HG03442 (cell line): ENCODE measurements at regions not wholly inside any gene's neighbourhood (a gene's known extent, or its start where the extent isn't known, plus 50 kb on each side); places are given as distances from the start of the nearest gene placed in this dataset.
"Not testable (repeated sequence)": the region's sequence is repeated elsewhere in the genome, so short reads cannot be mapped to it uniquely, and the experiment has no call there.

Source experiments
- ATAC-seq: cut with Tn5 transposase; IDR thresholded peaks from one replicate; pipeline ENCODE4 v1.9.1; 2021; ENCODE audit warnings: mild to moderate bottlenecking, moderate library complexity; ENCODE audit not compliant: unreplicated experiment

DNA sequence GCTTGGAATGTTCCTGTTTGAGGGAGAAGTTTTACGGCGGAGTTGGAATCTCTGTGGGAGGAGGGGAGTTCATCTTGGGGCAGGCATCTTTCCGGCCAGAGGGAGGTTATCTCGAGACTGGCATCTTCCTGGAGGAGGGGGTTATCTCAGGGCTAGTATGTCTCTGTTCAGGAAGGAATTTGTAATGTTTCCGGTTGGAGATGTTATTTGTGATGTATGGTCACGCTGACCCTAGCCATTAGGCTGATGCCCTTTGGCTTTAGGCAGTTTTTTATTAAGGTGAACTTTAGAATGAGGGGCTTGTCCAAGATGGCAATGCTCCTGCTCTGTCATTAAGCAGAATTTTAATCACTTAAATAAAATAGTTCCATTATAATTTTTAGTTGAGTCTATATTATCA lies 449.7 kb downstream of the PCDH10 start:
- ATAC-seq, result no peak

DNA sequence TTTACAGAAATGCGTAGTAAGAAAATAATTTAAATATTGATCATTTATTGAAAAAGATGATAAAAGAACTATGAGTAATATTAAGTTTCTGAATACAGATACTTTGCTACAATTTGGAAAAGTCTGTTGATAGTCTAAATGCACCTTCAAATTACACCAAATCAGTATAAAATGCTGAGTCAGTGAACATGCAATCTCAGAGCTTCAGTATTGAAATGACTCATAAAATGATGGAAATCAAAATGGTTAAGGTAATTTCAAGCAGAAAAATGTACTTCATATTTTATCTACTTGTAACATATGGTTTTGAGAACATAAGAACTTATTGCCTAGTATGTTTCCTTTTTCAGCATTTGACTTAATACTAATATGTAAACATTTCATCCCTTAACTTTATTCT lies 448.2 kb downstream of the PCDH10 start:
- no peak for ATAC-seq

DNA sequence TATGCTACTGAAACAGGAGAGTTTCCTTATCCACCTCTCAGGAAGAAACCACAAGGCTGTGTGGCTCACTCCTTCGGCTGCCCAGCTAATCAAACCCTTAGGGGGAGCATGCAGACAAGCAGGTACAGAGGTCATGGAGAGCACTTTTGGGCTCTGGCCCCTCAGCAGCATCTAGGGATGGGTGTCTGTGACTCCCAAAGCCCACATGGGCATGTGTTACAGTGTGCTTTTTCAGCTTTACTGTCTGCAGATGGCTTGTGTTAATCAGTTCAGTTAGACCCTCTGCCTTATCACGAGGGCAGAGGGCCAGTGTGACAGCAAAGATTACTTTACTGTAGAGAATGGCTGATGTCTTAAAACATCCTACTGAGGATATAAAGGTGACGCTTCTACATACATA lies 447.4 kb downstream of the PCDH10 start:
- ATAC-seq, result no peak

DNA sequence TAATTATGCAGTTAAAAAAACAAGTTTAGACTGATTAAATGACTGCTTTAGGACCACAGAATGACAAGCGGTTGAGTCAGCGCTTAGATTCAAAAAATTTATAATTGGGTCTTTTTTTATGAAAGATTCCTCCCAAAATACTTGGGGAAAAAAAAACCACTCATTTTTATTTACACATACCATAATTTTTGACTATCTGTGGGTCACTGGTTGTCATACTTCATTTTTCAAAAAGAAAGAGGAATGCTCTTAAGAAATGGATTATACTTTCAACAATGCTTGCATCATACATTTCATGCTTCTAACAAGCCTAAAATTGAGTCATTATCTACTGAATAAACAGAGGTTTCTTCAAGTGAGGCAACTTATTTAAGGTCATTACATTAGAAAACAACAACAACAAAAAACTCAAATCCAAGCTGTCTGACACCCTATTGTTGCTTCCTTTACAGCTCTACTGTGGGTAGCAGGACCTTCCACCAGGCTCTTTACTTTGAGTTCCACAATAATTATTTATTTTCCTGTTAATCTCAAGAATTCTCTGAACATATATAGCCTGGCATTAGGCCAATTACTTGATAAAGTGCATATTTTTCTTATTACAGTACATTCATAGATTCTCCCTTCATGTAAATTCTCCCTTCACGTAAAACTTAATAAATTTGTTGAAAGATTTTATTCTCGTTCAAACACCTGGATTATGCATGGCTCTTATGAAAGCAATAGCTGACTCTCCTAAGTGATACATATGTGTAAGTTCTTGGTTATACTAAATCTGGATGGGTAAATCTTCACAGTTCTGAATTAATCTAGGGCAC lies 445.5 kb downstream of the PCDH10 start:
- ATAC-seq, result no peak

DNA sequence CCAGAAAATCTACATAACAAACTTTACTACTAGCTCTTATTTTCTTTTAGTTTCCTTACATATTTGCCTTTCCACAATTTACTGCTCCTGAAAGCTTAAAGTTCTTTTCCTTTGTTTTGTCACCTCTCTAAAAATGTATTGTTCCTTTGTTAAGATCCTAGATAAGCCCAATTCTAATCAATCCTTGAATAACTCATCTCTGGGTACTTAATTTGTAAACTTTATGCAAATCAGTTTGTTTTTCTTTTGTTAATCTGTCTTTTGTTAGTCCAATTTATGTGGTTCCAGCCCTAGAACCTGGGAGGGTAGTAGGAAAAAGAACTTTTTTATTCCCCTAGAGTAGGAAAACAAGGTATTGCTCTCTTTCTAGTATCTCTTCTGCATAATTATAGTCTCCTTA lies 444.7 kb downstream of the PCDH10 start:
- no peak for ATAC-seq

GRCh38 chr4:133592591-133592990 lies 443.5 kb downstream of the PCDH10 start:
- ATAC-seq, result no peak

DNA sequence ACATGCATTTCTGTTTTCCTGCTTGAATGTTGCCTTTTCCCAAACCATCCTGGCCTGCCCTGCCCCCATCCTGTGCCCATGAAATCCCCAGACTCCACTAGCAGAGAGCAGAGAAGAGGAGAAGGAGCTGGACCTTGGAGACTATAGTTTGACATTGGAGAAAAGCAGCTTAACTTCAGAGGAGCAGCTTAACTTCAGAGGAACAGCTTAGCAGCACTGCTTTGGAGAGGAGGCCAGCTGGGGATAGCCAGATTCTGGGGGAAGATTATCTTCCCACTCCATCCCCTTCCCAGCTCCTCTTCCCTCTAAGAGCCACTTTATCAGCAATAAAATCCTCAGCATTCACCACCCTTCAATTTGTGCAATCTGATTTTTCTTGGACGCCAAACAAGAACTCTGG lies 443.0 kb downstream of the PCDH10 start:
- ATAC-seq, result no peak

GRCh38 chr4:133588306-133588705 lies 439.2 kb downstream of the PCDH10 start:
- ATAC-seq, result no peak

- no peak for ATAC-seq
Observed at GRCh38 chr4:133585323-133585722, 436.2 kb downstream of the PCDH10 start.

- ATAC-seq, result no peak
Observed at GRCh38 chr4:133584714-133585113, 435.6 kb downstream of the PCDH10 start.

GRCh38 chr4:133581996-133582619 lies 433.0 kb downstream of the PCDH10 start:
- ATAC-seq, result no peak

GRCh38 chr4:133574248-133574647 lies 425.2 kb downstream of the PCDH10 start:
- ATAC-seq, result no peak

GRCh38 chr4:133565379-133565778 lies 416.3 kb downstream of the PCDH10 start:
- no peak for ATAC-seq

DNA sequence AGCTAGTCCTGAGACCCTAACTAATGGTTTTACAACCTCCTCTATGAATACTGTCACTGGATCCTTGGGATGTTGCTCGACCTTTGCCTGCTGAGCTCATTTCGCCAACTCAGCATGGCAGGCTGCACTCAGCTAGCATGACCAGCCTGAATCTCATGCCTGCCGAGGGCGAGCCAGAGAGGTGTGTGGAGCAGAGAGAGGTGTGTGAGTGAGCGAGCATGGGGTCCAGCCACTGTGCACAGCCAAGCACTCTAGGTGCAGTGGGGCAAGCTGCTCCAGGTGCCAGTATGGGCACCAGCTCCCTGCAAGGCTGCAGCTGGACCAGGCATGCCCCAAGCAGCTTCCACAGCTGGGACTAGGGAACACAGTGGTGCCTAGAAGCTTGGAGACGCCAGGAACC lies 410.9 kb downstream of the PCDH10 start:
- no peak for ATAC-seq

DNA sequence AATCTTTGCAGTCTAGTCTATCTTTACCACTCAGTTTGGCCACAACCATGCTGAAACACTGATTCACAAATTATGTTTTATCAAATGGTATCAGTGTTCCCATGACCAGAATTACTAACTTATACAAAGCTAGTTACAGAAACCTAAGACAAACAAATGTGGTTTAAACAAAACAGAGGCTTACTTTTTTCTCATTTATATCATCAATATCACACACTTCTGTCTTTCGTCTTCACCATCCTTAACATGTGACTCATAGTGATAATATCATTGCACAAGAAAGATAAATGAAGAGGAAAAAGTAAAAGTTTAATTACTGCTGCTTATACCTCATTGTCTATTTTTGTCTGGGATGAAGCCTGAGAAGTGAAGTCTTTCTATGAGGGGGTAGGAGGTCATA lies 406.6 kb downstream of the PCDH10 start:
- ATAC-seq, result no peak

DNA sequence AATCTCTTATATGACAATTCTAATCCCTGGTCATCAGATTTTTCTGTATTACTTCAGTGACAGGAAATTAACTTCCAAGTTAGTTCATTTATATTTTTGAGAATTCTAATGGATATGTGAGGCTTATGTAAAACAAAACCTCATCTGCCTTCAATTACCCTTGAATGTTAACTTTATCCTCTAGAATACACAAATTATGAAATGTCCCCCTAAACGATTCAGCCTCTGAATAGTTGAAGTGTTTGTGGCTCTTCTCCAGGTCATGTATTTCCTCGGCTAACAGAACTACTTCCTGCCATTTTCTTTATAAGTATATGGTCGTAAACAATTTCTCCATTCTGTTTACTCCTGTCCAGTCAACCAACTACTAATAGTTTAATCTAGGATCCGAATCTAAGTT lies 401.3 kb downstream of the PCDH10 start:
- no peak for ATAC-seq

- no peak for ATAC-seq
Observed at GRCh38 chr4:133544097-133544496, 395.0 kb downstream of the PCDH10 start.

- no peak for ATAC-seq
Observed at GRCh38 chr4:133537780-133538281, 388.7 kb downstream of the PCDH10 start.

GRCh38 chr4:133534224-133534623 lies 385.1 kb downstream of the PCDH10 start:
- not testable (repeated sequence) for ATAC-seq

- no peak for ATAC-seq
Observed at GRCh38 chr4:133524369-133524768, 375.3 kb downstream of the PCDH10 start.

- no peak for ATAC-seq
Observed at GRCh38 chr4:133513901-133514300, 364.8 kb downstream of the PCDH10 start.

DNA sequence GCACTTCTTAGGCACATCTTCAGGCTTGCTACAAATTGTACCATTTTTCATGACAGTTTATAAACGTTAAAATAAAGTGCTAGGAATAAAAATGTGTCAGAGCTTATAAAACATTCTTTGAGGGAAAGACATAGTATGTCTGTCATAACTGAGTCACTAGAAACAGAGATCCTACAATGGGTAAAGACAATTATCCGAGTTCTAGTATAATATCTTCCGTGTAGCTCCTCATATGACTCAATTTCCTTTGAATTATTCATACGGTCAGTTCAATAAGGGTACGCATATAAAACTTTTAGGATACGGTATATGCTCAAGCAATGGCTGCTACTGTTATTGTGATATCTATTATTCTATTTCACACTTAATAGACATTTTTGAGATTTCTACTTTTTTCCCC lies 349.1 kb downstream of the PCDH10 start:
- ATAC-seq, result no peak
